HT1080 (cell line): ENCODE measurements at regions not wholly inside any gene's neighbourhood (a gene's known extent, or its start where the extent isn't known, plus 50 kb on each side); places are given as distances from the start of the nearest gene placed in this dataset.

Experiments used
- DNase-seq: peaks from one replicate; pipeline ENCODE4 v3.0.0-alpha.2; 2015; ENCODE audit warnings: low read depth

DNA sequence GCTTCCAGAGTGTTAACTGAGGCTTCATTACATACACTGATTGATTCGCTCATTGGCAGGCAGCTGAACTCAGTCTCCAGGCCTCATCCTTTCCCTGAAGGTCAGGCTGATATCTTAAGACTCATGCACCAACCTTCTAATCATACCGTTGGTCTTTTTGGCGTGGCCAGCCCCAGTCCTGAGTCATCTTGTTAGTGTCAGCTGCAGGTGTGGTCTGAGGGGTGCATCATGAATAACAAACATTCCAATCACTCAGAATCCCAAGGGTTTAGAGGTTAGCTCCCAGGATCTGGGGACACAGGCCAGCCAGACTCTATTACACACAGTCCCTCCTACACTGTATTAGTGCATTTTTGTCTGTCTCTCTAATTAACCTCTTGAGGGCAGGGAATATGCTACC, 271.5 kb downstream of the HRH4 start:
- DNase-seq = peak; percentile 75

DNA sequence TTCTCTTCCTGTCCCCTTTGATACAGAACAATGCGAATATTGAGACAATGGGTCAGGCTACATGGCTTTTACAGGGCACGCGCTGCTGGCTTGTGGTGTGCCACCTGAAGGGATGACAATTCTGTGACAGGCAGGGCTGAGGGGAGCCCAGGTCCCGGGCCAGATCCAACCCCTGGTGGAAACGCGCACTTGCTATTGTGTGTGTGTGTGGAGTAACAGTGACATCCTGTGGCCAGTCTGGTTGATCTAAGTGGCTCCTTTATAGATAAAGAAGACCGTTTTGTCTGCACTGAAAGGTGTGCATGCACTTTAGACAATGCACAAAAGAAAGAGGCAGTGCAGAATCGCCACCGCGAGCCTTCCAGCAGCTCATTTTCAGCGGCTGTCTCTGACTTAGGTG, 273.6 kb downstream of the HRH4 start:
- DNase-seq = peak; percentile 2

DNA sequence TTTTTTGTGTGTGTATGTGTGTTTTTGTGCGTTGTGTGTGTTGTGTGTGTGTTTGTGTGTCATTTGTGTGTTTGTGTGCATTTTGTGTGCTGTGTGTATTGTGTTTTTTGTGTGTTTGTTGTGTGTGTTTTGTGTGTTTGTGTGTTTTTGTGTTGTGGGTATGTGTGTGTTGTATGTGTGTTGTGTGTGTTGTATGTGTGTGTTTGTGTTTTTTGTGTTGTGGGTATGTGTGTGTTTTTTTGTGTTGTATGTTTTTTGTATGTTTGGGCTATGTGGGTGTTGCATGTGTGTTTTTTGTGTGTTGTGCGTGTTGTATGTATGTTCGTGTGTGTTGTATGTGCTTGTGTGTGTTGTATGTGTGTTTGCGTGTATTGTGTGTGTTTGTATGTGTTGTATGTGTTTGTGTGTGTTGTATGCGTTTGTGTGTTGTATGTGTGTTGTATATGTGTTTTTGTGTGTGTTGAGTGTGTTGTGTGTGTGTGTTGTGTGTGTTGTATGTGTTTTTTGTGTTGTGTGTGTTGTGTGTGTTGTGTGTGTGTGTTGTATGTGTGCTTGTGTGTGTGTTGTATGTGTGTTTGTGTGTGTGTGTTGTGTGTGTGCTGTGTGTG, 275.3 kb downstream of the HRH4 start:
- no peak for DNase-seq

DNA sequence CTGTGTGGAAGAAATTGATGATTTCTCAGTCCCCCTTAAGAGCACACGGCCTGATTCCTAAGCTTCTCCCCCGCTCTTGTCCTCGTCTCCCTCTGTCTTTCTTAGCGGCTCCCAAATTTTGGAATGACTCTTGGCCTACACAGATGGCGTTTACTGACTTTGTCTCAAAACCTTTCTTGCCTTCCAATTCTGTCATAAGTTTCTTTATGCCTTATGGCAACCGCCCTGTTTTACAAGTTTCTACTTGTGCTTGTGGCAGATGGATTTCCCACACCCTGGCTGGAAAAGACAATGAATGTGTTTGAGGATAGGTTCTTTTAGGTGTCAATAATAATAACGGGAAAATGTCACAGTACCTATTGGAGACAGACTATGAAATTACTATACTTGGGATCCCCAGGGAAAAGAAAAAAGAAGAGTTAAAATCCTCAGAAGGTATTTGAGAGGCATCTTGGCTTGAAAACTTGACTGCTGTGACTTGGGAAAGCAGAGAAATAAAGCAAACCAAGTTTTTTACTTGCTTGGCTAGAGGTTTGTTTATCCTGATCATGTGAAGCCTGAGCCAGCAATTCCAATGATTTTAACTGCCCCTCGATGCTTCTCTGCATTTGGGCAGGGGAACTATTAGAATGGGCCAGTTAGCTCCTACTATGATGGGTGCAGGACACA, 276.4 kb downstream of the HRH4 start:
- no peak for DNase-seq

DNA sequence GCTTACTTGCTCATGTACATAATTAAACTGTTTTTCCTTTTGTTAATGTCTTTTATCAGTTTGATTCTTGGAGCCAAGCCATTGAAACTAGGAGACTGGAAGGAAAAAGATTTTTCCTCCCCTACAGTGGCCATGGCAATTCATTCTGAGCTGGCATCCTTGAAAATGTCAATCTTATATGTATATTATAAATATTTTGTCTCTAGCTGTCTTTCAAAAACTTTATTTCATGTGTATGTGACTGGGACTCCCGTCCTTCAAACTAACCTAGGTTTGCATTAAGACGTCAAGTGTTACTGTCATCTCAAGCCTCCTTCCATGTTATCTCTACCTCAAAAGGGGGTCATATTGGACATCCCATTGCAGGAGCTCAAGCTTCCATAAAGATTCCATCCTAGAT, 280.4 kb downstream of the HRH4 start:
- DNase-seq = no peak

DNA sequence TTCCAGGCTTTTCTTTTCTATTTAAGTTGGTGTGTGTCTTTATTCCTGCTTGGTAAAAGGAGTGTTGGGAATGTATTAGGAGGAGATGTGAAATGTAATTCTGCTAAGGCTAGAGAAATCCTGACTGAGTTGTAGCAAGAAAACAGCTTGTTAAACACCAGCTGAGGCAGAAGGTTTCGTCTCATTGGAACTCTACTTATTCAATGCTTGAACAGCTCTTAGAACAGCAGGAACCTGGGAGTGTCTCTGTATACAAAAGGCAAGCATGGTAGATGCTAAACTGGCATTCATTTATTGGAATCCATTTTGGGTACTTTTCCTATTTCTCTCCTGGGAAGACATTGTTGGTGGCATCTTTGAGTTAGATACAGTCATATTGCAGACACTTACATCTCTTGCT, 280.9 kb downstream of the HRH4 start:
- DNase-seq = no peak

DNA sequence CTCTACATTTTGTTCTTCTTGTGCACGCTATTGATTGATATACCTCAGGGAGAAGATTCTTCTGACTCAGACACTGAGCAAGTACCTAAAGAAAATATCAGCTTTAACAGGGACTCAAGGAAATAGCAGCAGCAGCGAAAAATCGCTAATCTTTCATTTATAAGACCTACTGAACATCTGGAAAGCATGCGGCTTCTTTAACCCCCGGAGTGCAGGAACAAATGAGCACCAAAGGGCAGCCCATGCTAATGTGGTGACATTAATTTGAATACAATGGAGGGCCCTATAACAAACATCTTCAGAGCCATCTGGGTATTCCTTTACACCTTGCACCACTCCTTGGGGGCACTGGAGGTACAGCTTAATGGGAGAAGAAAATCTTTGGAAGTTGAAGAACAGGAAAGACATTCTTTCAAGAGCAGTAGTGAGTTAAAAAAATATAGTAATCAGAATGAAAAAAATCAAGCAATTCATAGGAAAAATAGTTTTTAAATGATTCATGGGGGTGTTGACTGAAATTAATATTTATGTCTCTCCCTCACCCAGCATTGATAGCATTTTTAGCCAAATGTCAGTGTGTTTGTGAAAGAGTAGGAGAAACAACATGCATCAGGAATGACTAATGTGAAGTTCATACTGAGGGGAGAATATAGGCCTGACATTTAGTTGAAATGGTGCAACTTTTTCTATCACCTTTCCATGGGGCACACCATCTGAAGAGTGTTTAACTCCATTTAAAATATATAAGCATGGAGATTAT, 281.7 kb downstream of the HRH4 start:
- no peak for DNase-seq

DNA sequence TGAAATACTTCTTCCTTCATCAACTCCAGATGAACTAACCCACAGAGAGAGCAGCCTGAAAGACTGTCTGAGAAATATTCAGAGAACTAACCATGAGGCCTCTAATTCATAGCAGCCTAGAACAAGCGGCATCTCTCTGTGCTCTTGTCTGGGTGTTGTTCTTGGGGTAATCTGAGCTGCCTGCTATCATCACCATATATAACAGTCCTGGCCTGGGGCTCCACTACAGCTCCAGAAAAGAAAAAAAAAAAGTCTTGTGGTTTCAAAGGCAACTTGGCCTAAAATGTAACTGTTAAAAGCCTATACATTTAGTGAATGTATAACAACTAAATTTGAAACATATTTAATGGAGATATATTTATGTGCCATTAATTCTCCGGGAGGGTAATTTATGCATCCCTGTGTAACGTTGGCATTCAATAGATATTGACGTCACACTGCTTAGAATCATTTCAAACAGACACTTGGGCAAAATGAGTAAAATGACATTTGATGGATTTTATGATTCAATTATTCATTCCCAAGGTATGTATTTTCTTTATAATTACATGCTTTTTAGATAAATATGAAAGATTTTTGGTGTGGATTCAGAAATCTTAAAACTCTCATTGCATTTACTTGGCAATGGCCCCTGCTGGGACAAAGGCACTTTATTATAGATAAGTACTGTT, 294.3 kb downstream of the HRH4 start:
- no peak for DNase-seq

DNA sequence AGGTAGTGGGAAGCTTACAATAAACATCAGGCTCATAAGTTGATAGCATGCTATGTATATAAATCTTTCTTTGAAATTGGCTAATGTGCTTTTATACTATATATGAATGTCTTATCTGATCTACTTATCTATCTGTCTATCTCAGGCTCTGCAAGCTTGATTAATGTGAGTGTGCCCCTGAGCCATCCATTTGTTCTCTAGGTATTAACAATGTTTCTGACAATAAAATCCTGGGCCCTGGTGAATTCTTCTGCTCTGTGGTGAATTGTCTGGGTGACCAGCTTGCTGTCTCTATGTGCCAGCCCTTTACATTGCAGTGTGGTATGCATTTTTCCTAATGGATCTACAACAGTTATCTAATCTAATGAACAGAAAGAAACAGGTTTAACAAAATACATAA, 295.9 kb downstream of the HRH4 start:
- DNase-seq = no peak

DNA sequence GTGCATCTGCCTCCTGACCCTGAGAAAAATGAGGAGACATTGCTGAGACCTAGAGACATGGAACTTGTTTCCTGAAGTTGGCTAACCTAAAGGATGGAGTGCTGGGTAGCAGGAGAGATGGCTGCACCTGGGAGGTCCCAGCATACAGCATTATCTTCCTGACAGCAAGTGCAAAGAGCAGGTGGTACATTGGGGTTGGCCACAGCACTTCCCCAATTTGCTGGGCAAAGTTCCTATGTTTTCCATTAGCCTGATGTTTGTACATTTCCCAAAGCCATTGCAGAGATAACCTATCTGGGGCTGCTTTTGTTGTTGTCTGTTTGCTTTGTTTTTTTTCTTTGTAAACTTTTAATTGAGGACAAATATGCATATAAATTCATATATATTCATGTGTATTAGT, 296.7 kb downstream of the HRH4 start:
- DNase-seq = no peak

DNA sequence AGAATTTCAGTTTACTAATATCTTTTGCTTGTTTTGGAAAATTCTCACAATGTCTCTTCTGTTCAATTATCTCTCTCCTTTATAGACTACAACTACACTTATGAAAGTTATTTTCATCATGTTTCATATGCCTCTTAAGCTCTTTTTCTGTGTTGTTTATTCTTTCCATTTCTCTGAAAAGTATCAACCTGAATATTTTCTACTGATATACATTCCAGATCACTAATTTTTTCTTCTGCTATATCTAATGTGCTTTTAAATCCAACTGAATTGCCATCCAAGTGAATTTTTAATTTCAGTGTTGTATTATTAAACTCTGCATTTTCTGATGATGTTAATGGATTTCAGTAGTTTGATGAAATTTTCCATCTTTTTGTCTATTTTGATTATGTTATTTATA, 301.3 kb downstream of the HRH4 start:
- no peak for DNase-seq

DNA sequence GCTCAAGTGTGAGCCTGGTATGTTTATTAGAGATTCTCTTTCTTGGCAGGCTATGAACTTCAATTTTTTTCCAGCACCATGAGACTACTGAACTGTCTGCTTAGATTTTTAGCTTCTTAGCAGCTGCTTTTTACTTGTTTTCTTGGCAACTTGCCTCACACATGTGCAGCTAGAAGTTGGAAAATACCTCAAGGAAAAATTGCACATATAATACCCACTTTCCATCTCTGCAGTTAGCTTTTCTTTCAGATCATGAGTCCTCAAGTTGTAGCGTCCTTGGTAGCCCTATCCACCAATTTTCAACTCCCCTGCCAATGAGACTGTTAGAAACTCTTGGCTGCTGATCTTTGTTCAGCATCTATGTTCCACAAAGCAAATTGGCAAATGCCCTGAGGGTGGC, 302.1 kb downstream of the HRH4 start:
- DNase-seq = no peak

DNA sequence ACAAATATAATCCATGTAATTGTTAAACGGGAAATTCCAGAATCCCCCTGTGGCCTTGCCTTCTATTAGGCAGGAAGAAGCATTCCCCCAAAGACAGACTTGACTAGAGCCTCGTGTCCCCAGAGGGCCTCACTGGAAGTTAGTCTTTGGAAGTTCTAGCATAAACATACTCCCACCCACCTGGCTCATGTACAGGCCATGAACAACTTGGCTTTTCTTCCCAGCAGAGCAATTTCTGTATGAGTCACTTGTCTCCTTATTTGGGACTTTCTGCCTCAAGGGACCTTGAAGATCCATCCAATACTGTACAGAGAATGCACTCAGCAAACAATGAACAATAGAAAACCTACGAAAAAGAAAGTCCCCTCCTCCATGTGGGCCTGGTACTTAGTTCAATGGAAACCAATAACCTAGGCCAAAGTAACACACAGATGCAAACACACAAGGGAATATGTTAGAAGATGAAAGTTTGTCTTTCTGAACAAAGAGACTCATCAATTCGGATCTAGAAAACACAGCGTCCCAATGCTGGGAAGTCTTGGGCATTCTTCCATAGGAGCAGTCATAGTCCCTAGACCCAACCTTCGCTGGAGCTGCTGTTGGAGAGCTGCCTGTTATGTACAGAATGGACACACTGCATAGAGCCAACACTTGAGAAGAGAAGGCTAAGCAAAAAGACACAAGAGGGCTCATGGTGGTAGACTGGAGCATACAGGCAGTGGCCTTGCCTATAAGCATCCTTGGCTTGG, 303.5 kb downstream of the HRH4 start:
- DNase-seq = peak; percentile 46

DNA sequence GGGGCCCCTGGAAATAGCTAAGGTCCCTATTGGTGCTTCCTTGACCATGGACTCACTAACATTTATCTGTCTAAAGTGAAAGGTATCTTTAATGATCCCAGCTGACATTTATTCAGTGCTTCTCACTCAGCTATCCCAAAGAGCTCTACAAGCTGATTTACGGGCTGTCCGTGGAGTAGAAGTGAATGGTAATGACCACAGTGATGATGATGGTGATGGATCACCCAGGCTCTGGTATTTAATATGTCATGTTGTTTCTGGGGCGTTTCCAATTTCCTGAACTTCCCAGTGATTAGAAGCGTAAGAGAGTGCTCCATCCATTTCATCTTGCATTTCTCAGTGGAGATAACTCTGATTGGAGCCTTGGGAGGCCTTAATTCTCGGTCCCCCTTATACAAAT, 304.3 kb downstream of the HRH4 start:
- no peak for DNase-seq

DNA sequence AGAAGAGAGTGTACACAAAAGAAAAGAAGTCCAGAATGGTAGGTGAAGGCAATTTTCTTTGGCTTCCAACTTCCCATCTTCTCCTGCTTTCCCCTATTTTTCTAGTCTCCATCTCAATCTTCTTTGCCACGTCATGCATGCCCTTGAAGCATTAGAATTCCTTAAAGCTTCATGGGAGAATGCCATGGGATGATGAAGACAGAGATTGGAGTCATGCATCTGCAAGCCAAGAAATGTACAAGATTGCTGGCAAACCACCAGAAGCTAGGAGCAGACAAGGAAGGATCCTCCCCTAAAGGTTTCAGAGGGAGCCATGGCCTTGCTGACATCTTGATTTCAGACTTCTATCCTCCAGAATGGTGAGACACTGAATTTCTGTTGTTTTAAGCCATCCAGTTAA, 305.9 kb downstream of the HRH4 start:
- DNase-seq = peak; percentile 13

DNA sequence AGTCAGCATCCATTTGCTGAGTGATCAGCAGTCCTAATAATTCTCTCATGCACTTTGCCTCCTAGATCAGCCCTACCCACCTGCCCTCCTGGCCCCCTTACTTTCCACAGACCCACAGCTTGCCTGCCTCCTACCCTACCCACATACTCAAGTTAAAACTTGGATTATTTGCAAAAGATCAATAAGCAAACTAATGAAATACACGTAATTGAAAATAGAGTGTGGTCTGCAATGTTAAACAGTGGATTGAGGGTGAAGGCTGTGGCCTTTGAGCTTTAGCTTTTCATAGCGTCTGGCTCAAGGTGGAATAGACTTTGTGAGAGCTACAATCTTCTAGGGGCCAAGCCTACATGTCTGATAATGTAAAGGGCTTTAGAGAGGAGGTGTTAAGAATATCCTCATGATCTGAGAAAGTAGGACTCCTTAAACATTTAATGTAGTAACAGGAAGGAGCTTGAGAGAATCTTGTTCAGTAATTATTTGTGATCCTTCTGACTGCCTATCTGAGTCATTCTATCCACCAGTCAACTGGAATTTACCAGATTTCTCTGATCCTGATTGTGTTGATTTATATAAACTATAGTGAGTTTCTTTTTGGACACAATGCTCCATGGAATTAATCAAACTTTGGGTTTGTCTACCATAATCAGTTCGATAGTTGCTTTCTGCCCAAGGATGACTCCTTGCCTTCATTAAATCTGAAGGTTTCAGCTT, 310.0 kb downstream of the HRH4 start:
- no peak for DNase-seq

DNA sequence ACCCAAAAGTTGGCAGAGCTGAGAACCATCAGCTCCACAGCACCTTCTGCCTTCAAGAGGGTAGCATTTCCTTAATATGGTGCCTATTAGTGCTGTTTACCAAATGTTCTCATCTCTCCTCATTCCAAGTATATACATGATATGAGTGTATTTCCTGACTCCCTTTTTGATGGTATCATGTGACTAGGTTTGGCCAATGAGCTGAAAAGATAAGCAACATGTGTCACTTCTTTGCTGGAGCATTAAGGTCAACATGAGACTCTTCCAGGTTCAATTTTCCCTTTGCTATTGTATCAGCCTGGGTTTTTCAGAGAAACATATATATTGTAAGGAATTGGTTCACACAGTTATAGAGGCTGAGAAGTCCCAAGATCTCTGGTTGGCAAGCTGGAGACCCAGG, 310.9 kb downstream of the HRH4 start:
- no peak for DNase-seq

DNA sequence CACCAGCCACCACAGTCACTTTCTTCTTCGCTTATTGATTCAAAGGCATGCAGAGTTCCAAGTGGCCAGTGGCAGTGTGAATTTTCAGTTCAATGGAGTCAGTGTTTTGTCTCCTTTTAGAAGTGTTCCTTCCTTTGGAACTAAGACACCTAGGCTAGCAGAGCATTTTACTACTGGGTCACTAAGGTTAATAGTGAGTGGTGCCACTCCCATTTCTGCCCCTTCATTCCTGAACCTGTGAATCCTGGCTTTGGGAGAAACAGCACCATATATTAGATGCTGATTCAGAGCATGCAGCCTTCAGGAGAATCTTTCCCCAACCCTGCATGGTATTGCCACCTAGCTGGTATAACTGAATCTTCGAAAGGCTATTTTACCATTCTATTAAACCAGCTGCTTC, 312.7 kb downstream of the HRH4 start:
- no peak for DNase-seq

DNA sequence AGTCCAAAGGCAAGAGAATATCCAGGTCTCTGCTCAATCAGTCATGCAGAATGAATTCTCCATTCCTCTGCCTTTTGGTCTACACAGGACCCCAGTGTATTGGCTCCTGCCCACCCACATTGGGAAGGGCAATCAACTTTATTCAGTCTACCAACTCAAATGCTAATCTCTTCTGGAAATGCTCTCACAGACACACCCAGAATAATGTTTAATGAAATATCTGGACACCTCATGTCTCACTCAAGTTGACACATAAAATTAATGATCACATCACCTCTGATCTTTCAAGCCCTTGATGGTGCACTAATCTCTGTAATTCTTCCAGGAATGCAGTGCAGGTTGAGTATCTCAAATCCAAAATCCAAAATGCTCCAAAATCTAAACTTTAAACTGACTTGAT, 315.6 kb downstream of the HRH4 start:
- no peak for DNase-seq

DNA sequence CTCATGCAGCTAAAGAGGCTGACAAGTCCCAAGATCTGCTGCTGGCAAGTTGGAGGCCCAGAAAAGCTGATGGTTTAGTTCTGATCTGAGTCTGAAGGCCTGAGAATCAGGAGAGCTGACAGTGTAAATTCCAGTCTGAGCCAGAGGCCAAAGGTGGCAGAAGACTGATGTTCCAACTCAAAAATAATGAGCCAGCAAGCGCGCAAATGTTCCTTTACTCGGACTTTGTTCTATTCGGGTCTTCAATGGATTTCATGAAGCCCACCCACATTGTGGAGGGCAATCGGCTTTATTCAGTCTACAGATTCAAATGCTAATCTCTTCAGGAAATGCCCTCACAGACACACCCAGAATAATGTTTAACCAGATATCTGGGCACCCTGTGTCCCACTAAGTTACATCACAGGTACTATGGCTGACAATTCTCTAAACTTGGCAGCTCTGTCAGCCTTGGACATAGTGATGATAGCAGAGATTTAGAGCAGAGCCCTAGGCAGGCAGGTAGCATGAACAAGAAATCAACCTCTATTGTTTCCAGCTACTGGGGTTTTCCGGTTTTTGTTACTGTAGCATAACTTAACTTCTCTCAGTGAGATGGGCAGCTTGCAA, 318.5 kb downstream of the HRH4 start:
- DNase-seq = no peak

DNA sequence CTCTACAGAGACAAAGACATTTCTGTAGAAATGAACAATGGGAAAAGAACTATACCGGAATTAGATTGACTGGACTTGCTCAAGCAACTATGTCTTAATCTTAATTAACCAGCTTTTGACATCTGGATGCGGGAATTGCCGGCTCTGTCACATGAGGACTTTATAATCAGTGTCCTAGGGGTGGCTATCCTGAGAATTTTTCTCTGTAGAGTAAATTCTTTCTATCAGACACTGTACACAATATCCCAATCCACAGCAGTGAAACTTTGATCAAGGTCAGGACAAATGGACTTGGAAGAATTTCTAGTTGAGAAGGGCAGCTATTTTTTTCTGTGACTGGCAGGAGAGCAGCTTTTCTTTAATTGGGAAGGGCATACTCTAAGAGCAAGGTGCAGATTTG, 322.1 kb downstream of the HRH4 start:
- DNase-seq = no peak
